Retinal pigment epithelial cell (primary cell): ENCODE measurements at regions not wholly inside any gene's neighbourhood (a gene's known extent, or its start where the extent isn't known, plus 50 kb on each side); places are given as distances from the start of the nearest gene placed in this dataset.

Source experiments
- DNase-seq: peaks from one replicate; pipeline ENCODE4 v3.0.0-alpha.2; 2010; ENCODE audit warnings: low read depth
- H3K4me3 ChIP-seq: 2 replicates; pipeline ENCODE4 v1.5.1; 2011; ENCODE audit warnings: mild to moderate bottlenecking, low read length, control low read depth, moderate library complexity
- CTCF ChIP-seq: conservative IDR thresholded peaks from 2 replicates; pipeline ENCODE4 v1.5.1; 2011; ENCODE audit warnings: low read depth, low read length, control low read depth, inconsistent platforms

- no peak for DNase-seq
- H3K4me3 ChIP-seq, result no peak overlapping the region
- TF ChIP-seq CTCF, result no peak
Observed at GRCh38 chr3:61442696-61443095, 118.7 kb upstream of the PTPRG start.

- DNase-seq, result no peak
- H3K4me3 ChIP-seq, result no peak overlapping the region
- TF ChIP-seq CTCF, result no peak
Observed at GRCh38 chr3:61443886-61444285, 117.5 kb upstream of the PTPRG start.

- DNase-seq, result no peak
- H3K4me3 ChIP-seq, result no peak overlapping the region
- no peak for TF ChIP-seq CTCF
Observed at GRCh38 chr3:61444782-61445181, 116.6 kb upstream of the PTPRG start.

- no peak for DNase-seq
- no peak overlapping the region for H3K4me3 ChIP-seq
- no peak for TF ChIP-seq CTCF
Observed at GRCh38 chr3:61445924-61446323, 115.4 kb upstream of the PTPRG start.

- no peak for DNase-seq
- H3K4me3 ChIP-seq, result no peak overlapping the region
- no peak for TF ChIP-seq CTCF
Observed at GRCh38 chr3:61446341-61446740, 115.0 kb upstream of the PTPRG start.

- DNase-seq, result no peak
- TF ChIP-seq CTCF, result no peak
Observed at GRCh38 chr3:61448378-61448777, 113.0 kb upstream of the PTPRG start.

GRCh38 chr3:61449327-61450040 lies 111.9 kb upstream of the PTPRG start:
- no peak for DNase-seq
- no peak for TF ChIP-seq CTCF
- no peak overlapping the region for H3K4me3 ChIP-seq

More at GRCh38 chr3:61448378-61448777, 113.0 kb upstream of the PTPRG start:
- no peak overlapping the region for H3K4me3 ChIP-seq
